NCI-H2107 treated with DMSO at 0.1 percent for 48 hours (cell line): ENCODE measurements at regions not wholly inside any gene's neighbourhood (a gene's known extent, or its start where the extent isn't known, plus 50 kb on each side); places are given as distances from the start of the nearest gene placed in this dataset.

Source experiments
- DNase-seq: peaks from one replicate; lab custom pipeline; 2025; ENCODE audit not compliant: unreplicated experiment; lab: John Stamatoyannopoulos, UW

DNA sequence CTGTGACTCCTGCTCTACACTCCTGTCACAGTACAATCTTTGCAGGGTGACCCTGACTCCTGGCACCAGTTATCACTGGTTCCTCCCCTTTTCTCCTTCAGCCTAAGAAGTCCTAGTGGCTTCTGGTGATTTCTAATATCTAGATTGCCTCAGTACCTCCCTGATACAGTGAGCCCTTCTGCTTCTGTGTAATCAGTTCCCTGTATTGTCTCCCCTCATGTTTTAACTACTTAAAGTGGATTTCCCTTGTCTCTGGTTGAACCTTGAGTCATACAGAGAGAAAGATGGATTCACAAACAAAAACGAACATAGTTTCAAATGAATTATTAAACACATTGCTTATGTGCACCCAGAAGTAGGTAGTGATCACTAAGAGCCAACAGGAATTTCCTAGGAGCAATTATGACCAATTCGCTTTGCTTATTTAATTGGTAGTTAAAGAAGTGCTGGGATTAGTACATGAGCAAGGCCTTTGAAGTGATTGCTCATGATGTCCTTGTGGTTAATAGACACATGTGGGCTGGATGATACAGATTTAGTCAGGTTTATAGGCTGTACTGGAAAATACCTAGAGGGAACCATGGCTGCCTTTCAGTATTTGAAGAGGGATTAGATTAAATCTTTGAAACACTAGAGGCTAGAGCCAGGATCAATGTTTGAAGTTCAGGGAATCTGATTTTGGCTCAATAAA is 145.8 kb upstream of the MEF2C start:
- DNase-seq: no peak

DNA sequence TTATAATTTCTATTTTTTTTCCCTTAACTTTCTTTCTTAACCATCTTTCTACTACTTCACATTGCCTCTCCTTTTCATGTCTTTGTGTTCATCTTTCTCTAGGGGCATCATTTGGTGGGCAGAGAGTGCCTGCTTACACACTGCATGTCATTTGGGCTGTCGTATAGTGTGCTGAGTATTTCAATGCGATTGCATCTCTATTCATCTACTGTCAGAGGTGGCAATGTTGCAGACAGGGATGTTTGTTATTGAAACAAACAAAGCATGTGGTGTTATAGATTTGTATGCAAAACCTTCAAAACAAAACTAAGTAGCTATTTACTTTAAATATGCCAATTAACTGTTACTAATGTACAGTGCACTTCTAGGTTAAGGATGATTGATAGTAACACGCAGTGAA is 141.1 kb upstream of the MEF2C start:
- no peak for DNase-seq

GRCh38 chr5:89020926-89021610 is 138.1 kb upstream of the MEF2C start:
- no peak for DNase-seq

GRCh38 chr5:89016741-89017303 is 133.8 kb upstream of the MEF2C start:
- no peak for DNase-seq

- no peak for DNase-seq
Measured at GRCh38 chr5:89015409-89015808, 132.4 kb upstream of the MEF2C start.

GRCh38 chr5:89011778-89012711 is 129.1 kb upstream of the MEF2C start:
- no peak for DNase-seq

- DNase-seq: no peak
Measured at GRCh38 chr5:89010512-89010911, 127.5 kb upstream of the MEF2C start.

GRCh38 chr5:89008291-89008690 is 125.3 kb upstream of the MEF2C start:
- DNase-seq: no peak

DNA sequence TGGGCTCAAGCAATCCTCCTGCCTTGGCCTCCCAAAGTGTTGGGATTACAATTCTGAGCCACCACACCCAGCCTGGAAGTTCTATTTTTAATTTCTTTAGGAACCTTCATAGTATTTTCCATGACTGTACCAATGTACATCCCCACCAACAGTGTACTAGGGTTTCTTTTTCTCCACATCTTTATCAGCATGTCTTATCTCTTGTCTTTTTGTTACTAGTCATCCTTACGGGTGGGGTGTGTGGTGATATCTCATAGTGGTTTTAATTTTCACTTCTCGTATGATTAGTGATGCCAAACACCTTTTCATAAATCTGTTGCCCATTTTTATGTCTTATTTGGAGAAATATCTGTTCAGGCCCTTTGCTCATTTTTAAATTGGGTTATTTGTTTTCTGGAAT is 123.0 kb upstream of the MEF2C start:
- DNase-seq: no peak

DNA sequence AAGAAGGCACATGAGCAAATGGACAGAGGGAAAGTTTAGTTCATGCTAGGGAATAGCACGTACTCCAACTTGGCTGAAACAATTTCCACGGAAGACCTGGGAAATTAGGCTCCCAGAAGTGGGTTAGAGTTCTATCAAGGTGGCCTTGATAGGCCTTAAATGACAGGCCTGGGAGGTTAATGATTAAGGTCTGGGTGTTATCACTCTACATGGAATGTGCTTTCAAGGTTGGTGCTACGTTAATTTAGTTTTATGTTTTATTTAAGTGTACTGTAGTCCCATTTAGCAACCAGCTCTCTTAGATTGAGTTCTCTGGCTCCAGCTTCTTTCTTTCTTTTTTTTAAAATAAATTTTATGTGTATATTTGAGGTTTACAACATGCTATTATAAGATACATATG is 121.4 kb upstream of the MEF2C start:
- no peak for DNase-seq

DNA sequence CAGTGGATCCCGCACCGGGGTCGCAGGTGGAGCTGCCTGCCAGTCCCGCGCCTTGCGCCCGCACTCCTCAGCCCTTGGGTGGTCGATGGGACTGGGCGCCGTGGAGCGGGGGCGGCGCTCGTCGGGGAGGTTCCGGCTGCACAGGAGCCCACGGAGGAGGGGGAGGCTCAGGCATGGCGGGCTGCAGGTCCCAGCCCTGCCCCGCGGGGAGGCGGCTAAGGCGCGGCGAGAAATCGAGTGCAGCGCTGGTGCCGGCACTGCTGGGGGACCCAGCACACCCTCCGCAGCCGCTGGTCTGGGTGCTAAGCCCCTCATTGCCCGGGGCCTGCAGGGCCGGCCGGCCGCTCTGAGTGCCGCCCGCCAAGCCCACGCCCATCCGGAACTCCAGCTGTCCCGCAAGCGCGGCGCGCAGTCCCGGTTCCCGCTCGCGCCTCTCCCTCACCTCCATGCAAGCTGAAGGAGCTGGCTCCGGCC is 120.6 kb upstream of the MEF2C start:
- no peak for DNase-seq

- no peak for DNase-seq
Measured at GRCh38 chr5:88999853-89000252, 116.9 kb upstream of the MEF2C start.

DNA sequence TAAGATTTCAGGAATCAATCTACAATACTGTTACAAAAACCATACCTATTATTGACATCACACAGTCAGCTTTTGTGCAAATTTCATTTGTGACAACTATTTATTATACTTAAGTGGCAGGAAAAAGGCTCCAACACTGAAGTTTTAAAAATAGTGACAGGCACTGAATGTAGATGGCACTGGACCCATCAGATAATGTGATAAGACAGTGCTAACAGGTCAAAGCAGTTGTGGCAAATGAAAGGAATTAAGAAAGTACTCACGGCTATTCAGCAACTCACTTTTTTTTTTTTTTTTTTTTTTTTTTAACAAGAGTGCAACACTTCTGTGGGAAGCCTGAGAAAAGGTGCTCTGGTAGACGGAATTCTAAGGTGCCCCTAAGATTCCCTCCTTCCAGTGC is 115.0 kb upstream of the MEF2C start:
- DNase-seq: no peak

- DNase-seq: no peak
Measured at GRCh38 chr5:88984040-88984439, 101.1 kb upstream of the MEF2C start.

GRCh38 chr5:88979726-88980125 is 96.7 kb upstream of the MEF2C start:
- no peak for DNase-seq

DNA sequence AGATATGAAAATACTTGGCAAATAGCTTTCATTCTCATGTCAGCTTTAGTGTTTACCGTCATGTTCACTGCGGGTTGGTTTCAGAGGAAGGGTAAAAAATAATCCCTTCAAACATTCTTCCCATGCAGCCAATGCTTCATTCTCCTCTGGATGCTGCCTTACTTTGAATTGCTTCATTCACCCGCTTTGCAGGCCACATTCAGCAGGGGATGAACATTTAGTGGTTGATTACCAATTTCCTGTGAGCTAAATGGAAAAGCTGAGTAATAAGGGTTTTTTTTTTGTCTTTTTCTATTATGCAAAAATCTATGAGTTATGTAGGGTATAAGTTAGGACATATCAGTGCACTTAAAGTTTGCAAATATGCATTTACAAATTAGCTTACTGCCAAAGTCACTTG is 96.3 kb upstream of the MEF2C start:
- no peak for DNase-seq

- no peak for DNase-seq
Measured at GRCh38 chr5:88976914-88977313, 93.9 kb upstream of the MEF2C start.

DNA sequence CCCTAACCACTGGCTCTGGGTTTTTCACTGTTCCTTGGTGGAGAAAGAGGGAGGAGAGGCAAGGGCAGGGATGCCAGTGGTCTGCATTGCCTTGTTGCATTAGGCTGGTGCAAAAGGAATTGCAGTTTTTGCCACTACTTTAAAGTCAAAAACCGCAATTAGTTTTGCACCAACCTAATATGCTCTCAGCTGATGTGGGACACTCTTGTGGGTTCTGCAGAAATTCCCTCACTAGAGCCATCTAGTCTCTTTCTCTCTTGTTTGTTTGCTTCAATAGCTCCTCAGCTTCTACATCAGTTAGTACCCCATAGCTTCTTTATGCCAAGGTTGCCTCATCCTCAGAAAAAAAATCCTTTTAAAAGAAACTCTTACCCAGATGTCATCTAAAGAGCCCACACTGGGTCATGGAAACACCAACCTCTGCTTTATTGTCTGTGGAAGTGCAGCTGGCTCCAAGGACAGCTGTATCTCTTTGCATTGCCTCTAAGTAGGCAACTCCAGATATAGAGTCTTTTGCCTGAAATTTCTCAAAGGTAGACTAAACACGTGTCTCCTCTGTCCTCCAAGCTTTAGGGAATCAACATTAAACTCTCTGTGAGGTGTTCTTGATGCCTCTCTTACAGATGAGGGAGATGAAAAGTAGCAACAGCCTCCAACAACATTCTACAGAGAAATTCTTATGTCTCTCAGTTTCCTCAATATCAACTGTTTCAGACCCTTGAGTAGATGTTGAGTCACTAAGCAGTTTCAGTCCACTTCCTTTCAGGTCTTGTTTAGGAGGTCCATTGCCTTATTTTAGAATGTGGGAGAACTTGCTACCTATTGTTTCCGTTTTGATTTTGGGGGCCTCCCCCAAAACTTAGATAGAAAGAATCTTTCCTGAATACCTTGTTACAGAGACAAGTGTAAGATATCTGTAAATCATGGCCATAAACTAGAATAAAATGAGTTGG is 84.9 kb upstream of the MEF2C start:
- DNase-seq: no peak

DNA sequence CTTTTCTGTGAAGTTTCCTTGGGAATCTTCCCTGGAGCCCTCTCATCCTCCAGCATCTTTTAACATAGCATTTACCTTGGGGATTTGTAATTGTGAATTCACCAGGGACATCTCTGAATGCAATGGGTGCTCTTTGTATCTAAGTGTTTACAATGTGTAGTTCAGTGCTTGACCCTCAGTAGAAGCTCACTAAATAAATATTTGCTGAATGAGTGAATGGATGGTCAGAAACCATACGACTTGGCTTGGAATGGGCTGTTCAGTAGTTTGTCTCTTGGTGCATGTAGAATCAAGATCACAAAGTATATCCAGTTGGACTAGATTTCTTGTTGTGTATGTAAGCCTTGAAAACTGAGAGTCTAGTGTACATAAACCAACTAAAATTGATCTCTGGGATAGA is 81.8 kb upstream of the MEF2C start:
- no peak for DNase-seq

- no peak for DNase-seq
Measured at GRCh38 chr5:88957013-88957412, 74.0 kb upstream of the MEF2C start.
